Frontal cortex (tissue), 3 donors: ENCODE measurements at regions not wholly inside any gene's neighbourhood (a gene's known extent, or its start where the extent isn't known, plus 50 kb on each side); places are given as distances from the start of the nearest gene placed in this dataset.
A peak's percentile ranks its signal among the peaks of the same experiment; 100 is the strongest.

Experiments
- DNase-seq, 2 donors: peaks; one replicate each; pipeline ENCODE4 v3.0.0; 2012; ENCODE audit warnings: low spot score in 2 of 2
- FAIRE-seq: peaks from 2 replicates; lab custom pipeline; 2012; peaks lifted over from hg19 to GRCh38; lab: Jason Lieb, UNC
- donor health status: control.
- donor health status: control.
- donor health status: control.

- no peak for FAIRE-seq
These were observed 105.3 kb downstream of the CEBPB start for GRCh38 chr20:50295762-50296449.

GRCh38 chr20:50296450-50297375 lies 106.1 kb downstream of the CEBPB start:
- no peak for FAIRE-seq

More at GRCh38 chr20:50295762-50296449, 105.3 kb downstream of the CEBPB start:
- no peak for DNase-seq

GRCh38 chr20:50297498-50298376 lies 107.1 kb downstream of the CEBPB start:
- no peak for DNase-seq
- no peak for FAIRE-seq

More at GRCh38 chr20:50296450-50297375, 106.1 kb downstream of the CEBPB start:
- DNase-seq, result no peak

GRCh38 chr20:50298554-50299324 lies 108.1 kb downstream of the CEBPB start:
- no peak for DNase-seq
- FAIRE-seq, result no peak

DNA sequence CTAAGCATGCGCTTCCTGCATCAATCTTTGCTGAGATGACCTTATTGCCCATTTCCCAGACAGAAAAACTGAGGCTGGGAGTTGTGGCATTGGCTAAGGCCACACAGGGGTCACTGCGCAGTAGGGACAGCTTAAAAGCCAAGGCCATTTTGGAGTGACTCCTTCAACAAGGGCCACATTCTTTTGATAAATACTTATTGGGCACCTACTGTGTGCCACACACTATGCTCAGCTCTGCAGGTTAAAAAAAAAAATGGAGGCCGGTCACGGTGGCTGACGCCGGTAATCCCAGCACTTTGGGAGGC lies 108.6 kb downstream of the CEBPB start:
- no peak for DNase-seq
- no peak for FAIRE-seq

GRCh38 chr20:50301165-50301564 lies 110.5 kb downstream of the CEBPB start:
- FAIRE-seq, result no peak
- DNase-seq, result no peak

DNA sequence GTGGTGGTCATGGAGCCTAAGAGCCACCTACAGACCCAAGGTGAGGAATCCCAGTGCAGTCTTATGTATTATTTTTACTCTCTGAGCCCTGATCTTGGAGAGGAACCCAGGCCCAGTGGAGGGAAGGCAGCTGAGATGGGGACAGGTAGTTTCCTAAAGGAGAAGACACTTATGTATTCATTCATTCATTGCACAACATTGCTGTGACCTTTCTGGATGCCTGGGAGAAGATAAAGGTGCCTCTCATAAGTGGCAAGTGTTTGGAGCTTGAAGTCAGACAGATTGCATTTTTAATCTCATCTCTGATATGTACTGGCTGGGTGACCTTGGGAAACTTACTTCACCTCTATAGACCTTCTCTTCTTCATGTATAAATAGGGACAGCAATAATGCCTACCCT lies 111.1 kb downstream of the CEBPB start:
- DNase-seq, result no peak
- no peak for FAIRE-seq

GRCh38 chr20:50302341-50303057 lies 111.9 kb downstream of the CEBPB start:
- FAIRE-seq (no peak), DNase-seq (no peak)

- DNase-seq (no peak), FAIRE-seq (no peak)
These were observed 113.2 kb downstream of the CEBPB start for GRCh38 chr20:50303573-50304500.

DNA sequence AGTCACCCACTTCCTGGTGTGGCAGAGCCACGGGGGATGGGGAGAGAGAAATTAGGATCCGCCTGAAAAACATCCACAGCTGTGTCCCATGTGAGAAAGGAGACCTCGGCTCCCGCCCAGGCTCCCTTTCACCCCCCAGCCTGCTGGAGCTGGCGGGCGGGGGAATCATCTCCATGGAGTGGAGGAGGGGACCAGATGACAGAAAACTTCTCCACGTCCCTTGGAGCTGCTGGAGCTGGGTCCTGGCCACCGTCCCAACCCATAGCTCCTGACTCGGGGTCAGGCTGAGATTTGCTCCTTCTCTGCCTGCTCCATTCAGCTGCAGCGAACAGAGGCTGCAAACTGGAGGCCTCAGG lies 113.8 kb downstream of the CEBPB start:
- FAIRE-seq (no peak), DNase-seq (no peak)

GRCh38 chr20:50304923-50305635 lies 114.4 kb downstream of the CEBPB start:
- FAIRE-seq, result no peak
- no peak for DNase-seq

- FAIRE-seq, result no peak
- no peak for DNase-seq
These were observed 115.2 kb downstream of the CEBPB start for GRCh38 chr20:50305636-50306477.

- no peak for DNase-seq
- no peak for FAIRE-seq
These were observed 116.1 kb downstream of the CEBPB start for GRCh38 chr20:50306478-50307423.

DNA sequence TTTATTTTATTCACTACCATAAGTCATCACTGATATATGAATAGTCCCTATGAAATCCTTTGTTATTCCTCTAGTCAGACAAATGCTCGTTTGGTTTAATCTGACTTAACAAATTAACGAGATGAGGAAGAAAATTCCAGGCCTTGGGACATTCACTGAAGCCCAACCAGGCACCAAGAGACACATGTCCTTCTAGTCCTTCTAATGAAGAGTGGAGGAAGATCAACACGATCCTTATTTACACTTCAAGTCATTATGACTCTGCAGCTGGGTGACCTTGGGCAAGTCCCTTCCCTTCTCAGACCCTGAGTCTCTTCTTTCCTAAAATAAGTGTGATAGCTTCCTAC lies 117.5 kb downstream of the CEBPB start:
- FAIRE-seq (no peak), DNase-seq (no peak)

DNA sequence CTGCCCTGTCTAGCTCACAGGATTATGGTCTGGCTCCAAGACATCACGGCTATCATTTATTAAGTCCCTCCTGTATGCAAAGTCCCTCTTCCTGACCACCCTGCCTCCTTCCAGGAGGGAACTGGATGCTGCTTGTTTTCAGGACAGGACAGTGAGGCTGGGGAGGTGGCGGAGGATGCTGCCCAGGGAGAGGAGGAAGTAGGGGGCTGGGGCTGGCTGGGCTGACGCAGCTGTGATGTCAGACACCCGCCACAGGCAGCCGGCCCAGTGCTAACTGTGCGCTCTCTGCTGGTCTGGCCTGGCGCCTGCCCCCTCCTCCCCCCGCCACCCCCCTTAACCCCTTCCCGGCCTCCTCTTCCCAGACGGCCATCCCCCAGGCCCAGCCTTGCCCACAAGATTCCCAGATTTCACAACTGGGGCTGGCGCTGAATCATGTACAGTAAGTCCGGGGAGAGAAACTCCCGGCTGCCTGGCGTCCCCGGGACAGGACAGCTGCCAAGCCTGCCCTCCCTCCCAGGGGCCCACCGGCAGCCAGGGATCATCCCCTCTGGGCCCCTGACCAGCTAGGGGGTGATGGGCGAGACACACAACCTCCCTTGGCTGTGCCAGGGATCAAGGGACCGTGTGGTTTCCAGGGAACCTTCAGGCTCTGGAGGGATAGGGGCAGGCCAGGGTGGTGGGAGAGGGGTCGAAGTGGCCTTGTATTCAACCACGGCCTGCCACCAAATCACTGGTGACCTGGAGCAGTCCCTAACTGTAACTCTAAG lies 118.1 kb downstream of the CEBPB start:
- FAIRE-seq (no peak), DNase-seq (peak in 1 of 2 donors; percentile 67)
